Vagina (tissue), 2 donors: ENCODE measurements at regions not wholly inside any gene's neighbourhood (a gene's known extent, or its start where the extent isn't known, plus 50 kb on each side); places are given as distances from the start of the nearest gene placed in this dataset.

Source experiments
- CTCF ChIP-seq, 3 experiments: fragments of 450-650 bp in 2 of 3; fragments of 200-600 bp in 1 of 3; sonication (generic) in 1 of 3; IDR thresholded peaks; one replicate each; pipeline ENCODE4 v1.5.1; 2017 to 2019; ENCODE audit warnings: antibody characterized with exemption in 3 of 3, mild to moderate bottlenecking in 2 of 3, moderate library complexity in 2 of 3
- POLR2A ChIP-seq, 2 donors: fragments of 450-650 bp; IDR thresholded peaks; one replicate each; pipeline ENCODE4 v1.6.1; 2017; ENCODE audit warnings: antibody characterized with exemption in 2 of 2, mild to moderate bottlenecking in 2 of 2, moderate library complexity in 2 of 2
- POLR2AphosphoS5 ChIP-seq, 2 donors: sonication (generic); formaldehyde crosslinking; IDR thresholded peaks; one replicate each; pipeline ENCODE4 v1.9.0; 2017; ENCODE audit warnings: antibody characterized with exemption in 2 of 2, mild to moderate bottlenecking in 2 of 2, low read depth in 1 of 2; ENCODE audit not compliant: insufficient read depth in 1 of 2

GRCh38 chr12:33514893-33515292 lies 75.3 kb upstream of the SYT10 start:
- TF ChIP-seq CTCF (IDR thresholded peaks at IDR 0.05) = no peak
- TF ChIP-seq POLR2A (IDR thresholded peaks at IDR 0.05) = no peak
- no peak for TF ChIP-seq POLR2AphosphoS5 (IDR thresholded peaks at IDR 0.05; ENCODE audit: insufficient read depth in 1 of 2, low read depth in 1 of 2)
